ENCODE measurements at regions not wholly inside any gene's neighbourhood (a gene's known extent, or its start where the extent isn't known, plus 50 kb on each side); places are given as distances from the start of the nearest gene placed in this dataset.

DNA sequence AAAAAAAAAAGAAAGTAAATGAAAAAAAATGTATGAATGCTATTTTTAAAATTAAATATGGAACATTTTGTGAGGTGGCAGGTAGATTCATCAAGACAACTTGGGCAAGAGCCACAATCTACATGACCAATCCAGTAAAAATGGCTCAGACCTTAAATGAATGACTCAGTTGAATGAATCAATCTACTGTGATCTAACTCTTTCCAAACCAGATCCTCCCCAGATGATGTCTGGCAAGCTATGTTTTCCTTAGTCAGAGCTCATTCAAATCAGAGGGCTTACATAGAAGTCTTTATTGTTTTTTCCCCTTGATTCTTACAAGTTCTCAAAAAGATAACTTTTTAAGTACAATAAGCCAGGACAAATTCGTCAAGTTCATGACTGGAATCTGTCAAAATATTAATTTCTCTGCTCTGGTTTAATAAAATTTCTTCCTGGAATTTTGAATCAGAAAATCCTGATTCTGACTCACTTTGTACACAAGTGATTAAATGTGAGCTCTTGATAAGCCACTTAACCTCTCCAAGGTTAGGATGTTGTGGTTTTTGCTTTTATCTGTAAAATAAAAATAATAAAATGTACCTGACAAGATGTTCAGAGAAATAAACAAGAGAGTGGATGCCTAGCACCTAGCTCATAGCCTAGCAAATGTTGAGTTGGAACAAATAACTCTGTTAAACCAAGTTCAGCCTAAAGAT lies 105.6 kb upstream of the SMIM31 start:
- TF ChIP-seq, protein P1, sequence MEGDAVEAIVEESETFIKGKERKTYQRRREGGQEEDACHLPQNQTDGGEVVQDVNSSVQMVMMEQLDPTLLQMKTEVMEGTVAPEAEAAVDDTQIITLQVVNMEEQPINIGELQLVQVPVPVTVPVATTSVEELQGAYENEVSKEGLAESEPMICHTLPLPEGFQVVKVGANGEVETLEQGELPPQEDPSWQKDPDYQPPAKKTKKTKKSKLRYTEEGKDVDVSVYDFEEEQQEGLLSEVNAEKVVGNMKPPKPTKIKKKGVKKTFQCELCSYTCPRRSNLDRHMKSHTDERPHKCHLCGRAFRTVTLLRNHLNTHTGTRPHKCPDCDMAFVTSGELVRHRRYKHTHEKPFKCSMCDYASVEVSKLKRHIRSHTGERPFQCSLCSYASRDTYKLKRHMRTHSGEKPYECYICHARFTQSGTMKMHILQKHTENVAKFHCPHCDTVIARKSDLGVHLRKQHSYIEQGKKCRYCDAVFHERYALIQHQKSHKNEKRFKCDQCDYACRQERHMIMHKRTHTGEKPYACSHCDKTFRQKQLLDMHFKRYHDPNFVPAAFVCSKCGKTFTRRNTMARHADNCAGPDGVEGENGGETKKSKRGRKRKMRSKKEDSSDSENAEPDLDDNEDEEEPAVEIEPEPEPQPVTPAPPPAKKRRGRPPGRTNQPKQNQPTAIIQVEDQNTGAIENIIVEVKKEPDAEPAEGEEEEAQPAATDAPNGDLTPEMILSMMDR (IDR thresholded peaks at IDR 0.05), result no peak
- no peak for TF ChIP-seq EZH2 (IDR thresholded peaks at IDR 0.05)
